Kidney (tissue), 13 donors: ENCODE measurements at regions not wholly inside any gene's neighbourhood (a gene's known extent, or its start where the extent isn't known, plus 50 kb on each side); places are given as distances from the start of the nearest gene placed in this dataset.

Experiments used
- DNase-seq, 5 donors: peaks; one replicate each; pipeline ENCODE4 v3.0.0-alpha.2; 2013 to 2020
- FAIRE-seq: peaks from 2 replicates; lab custom pipeline; 2012; peaks lifted over from hg19 to GRCh38; lab: Jason Lieb, UNC
- H3K27ac ChIP-seq, 2 donors: one replicate each; pipeline ENCODE4 v1.7.0; 2013; ENCODE audit warnings: low read depth in 2 of 2, low read length in 2 of 2, inconsistent platforms in 1 of 2
- H3K27me3 ChIP-seq: one replicate; pipeline ENCODE4 v1.7.1; 2013; ENCODE audit warnings: low read length, inconsistent platforms; ENCODE audit not compliant: control insufficient read depth, insufficient read depth
- H3K36me3 ChIP-seq, 3 donors: one replicate each; pipeline versions ENCODE4 v1.7.0 to v1.7.1; 2013; ENCODE audit warnings: low read length in 3 of 3, control low read depth in 1 of 3, inconsistent platforms in 1 of 3; ENCODE audit not compliant: insufficient read depth in 3 of 3, control insufficient read depth in 2 of 3
- H3K4me1 ChIP-seq, 3 donors: one replicate each; pipeline versions ENCODE4 v1.7.0 to v1.7.1; 2013; ENCODE audit warnings: low read length in 3 of 3, inconsistent platforms in 1 of 3, low read depth in 1 of 3; ENCODE audit not compliant: control insufficient read depth in 2 of 3, insufficient read depth in 2 of 3
- H3K4me3 ChIP-seq, 3 donors: one replicate each; pipeline versions ENCODE4 v1.7.0 to v1.8.1; 2013; ENCODE audit warnings: low read length in 3 of 3, control low read depth in 1 of 3, inconsistent platforms in 1 of 3
- H3K9ac ChIP-seq, 3 donors: one replicate each; pipeline versions ENCODE4 v1.7.0 to v1.7.1; 2013; ENCODE audit warnings: low read length in 3 of 3, control low read depth in 1 of 3, inconsistent platforms in 1 of 3
- H3K9me3 ChIP-seq, 3 donors: one replicate each; pipeline versions ENCODE4 v1.7.0 to v1.7.1; 2013; ENCODE audit warnings: low read length in 3 of 3, control low read depth in 1 of 3, inconsistent platforms in 1 of 3; ENCODE audit not compliant: control insufficient read depth in 2 of 3, insufficient read depth in 1 of 3
- intact Hi-C: fragments of 100-400 bp; cut with DNase I; formaldehyde crosslinking; loops from one replicate; pipeline ENCODE4 v1.11.1; 2022
- TF ChIP-seq, protein P1 (sequence below): IDR thresholded peaks from 3 replicates; pipeline ENCODE4 v1.5.1; 2012; ENCODE audit warnings: mild to moderate bottlenecking, moderate library complexity, borderline replicate concordance; ENCODE audit not compliant: insufficient read depth; ENCODE audit errors: extremely low read depth
- donor health status: control.
- donor health status: control.
- donor health status: control.
- donor health status: control.
- donor health status: control.
- donor health status: DM: yes; HTN: yes; CAD: no.
- donor health status: Normal renal cell carcinoma (clear cell type).

DNA sequence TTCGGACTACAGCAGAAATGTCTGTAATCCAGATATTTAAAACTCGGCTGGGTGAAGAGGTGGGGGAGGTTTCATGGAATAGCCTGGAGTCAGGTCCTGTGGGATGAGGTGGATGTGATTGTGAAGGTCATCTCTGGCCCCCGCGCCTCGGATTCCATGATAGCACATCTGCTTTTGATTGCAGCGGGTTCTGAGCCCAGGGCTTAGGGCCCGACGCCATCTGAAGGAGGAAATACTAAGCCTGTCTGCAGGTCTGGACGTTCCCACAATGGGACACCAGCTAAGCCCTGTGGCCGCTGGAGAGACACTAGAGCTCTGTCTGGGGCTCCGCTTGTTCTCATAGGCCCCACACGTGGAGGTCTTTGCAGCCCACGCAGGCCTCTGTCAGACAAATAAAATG lies 328.7 kb downstream of the CXCL12 start:
- intact Hi-C loops = no loop called here
- no peak for FAIRE-seq

DNA sequence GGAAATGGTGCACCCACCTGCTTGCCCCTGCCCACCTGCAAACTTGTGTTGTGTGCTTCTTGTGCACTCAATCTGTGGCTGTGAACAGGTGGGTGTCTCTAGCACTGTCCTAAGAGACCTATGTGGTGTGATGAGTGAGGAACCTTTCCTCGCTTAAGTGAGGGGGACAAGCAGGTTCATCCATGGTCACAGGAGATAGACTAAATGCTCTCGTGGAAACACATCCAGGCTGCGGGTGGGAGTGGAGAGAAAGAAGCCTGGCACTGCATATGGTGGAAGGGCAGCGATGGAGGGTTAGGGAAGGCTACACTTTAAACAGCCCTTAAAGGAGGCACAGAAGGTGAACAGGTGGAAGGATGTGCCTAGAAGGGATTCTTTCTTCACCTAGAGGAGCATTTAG lies 330.9 kb downstream of the CXCL12 start:
- intact Hi-C loops = no loop called here
- no peak for FAIRE-seq
- TF ChIP-seq, protein P1, sequence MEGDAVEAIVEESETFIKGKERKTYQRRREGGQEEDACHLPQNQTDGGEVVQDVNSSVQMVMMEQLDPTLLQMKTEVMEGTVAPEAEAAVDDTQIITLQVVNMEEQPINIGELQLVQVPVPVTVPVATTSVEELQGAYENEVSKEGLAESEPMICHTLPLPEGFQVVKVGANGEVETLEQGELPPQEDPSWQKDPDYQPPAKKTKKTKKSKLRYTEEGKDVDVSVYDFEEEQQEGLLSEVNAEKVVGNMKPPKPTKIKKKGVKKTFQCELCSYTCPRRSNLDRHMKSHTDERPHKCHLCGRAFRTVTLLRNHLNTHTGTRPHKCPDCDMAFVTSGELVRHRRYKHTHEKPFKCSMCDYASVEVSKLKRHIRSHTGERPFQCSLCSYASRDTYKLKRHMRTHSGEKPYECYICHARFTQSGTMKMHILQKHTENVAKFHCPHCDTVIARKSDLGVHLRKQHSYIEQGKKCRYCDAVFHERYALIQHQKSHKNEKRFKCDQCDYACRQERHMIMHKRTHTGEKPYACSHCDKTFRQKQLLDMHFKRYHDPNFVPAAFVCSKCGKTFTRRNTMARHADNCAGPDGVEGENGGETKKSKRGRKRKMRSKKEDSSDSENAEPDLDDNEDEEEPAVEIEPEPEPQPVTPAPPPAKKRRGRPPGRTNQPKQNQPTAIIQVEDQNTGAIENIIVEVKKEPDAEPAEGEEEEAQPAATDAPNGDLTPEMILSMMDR = no peak

More for the DNA sequence above, 328.7 kb downstream of the CXCL12 start:
- no peaks in the 10 kb centered on the region for H3K36me3 ChIP-seq
- DNase-seq = peak in 1 of 5 donors; percentile 8
- H3K27ac ChIP-seq = no peak overlapping the region
- no peaks in the 10 kb centered on the region for H3K27me3 ChIP-seq
- H3K9ac ChIP-seq = no peak overlapping the region
- TF ChIP-seq, protein P1 = no peak
- H3K4me1 ChIP-seq = no peaks in the 10 kb centered on the region
- H3K9me3 ChIP-seq = no peaks in the 10 kb centered on the region
- H3K4me3 ChIP-seq = no peak overlapping the region

DNA sequence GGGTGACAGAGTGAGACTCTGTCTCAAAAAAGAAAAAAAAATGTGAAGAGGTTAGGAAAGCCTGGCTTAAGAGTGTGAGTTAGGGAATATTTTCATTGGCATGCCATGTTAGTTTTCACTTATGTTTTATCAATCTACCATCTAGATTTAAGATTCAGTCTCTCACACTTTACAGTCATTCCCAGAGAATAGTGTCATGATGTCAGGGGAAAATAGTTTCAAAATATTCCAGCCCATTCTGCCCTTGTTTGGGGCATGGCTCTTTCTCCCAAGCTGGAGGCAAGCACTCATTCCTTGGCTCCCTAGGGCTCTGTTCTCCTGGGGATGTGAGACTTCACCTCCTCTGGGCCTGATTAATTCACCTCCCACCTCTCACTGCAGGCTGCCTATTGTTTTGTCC lies 331.5 kb downstream of the CXCL12 start:
- no peaks in the 10 kb centered on the region for H3K36me3 ChIP-seq
- H3K27ac ChIP-seq = no peak overlapping the region
- no peaks in the 10 kb centered on the region for H3K27me3 ChIP-seq
- FAIRE-seq (no peak), DNase-seq (no peak)
- intact Hi-C loops = no loop called here
- no peak overlapping the region for H3K9ac ChIP-seq
- TF ChIP-seq, protein P1 = no peak
- H3K4me3 ChIP-seq = no peak overlapping the region
- no peaks in the 10 kb centered on the region for H3K9me3 ChIP-seq
- H3K4me1 ChIP-seq = no peaks in the 10 kb centered on the region

More for the DNA sequence above, 330.9 kb downstream of the CXCL12 start:
- Histone ChIP-seq H3K4me3 (no peak overlapping the region), H3K9me3 (no peaks in the 10 kb centered on the region), H3K9ac (no peak overlapping the region), H3K27me3 (no peaks in the 10 kb centered on the region), H3K4me1 (no peaks in the 10 kb centered on the region), H3K27ac (no peak overlapping the region), H3K36me3 (no peaks in the 10 kb centered on the region)
- peak in 1 of 5 donors; percentile 1 for DNase-seq
